IPS-18a (cell line): ENCODE measurements at regions not wholly inside any gene's neighbourhood (a gene's known extent, or its start where the extent isn't known, plus 50 kb on each side); places are given as distances from the start of the nearest gene placed in this dataset.

Experiments
- H3K27ac ChIP-seq: one replicate; pipeline ENCODE4 v1.5.1; 2013; ENCODE audit warnings: low read length
- H3K27me3 ChIP-seq: one replicate; pipeline ENCODE4 v1.6.1; 2013; ENCODE audit warnings: mild to moderate bottlenecking, low read length; ENCODE audit not compliant: control insufficient read depth, insufficient read depth
- H3K36me3 ChIP-seq: one replicate; pipeline ENCODE4 v1.6.1; 2013; ENCODE audit warnings: low read depth, low read length; ENCODE audit not compliant: control insufficient read depth
- H3K4me1 ChIP-seq: one replicate; pipeline ENCODE4 v1.6.1; 2013; ENCODE audit warnings: low read depth, low read length; ENCODE audit not compliant: control insufficient read depth
- H3K4me3 ChIP-seq: one replicate; pipeline ENCODE4 v1.5.1; 2013; ENCODE audit warnings: low read length
- H3K9ac ChIP-seq: one replicate; pipeline ENCODE4 v1.6.1; 2013; ENCODE audit warnings: mild to moderate bottlenecking, low read length, moderate library complexity
- H3K9me3 ChIP-seq: one replicate; pipeline ENCODE4 v1.6.1; 2013; ENCODE audit warnings: low read depth, low read length; ENCODE audit not compliant: control insufficient read depth

- Histone ChIP-seq H3K9ac (no peak overlapping the region), H3K4me3 (no peak overlapping the region), H3K9me3 (no peaks in the 10 kb centered on the region), H3K4me1 (peaks cover 4% of the 10 kb centered on the region), H3K27ac (no peak overlapping the region), H3K36me3 (no peaks in the 10 kb centered on the region), H3K27me3 (no peaks in the 10 kb centered on the region)
These were observed 396.8 kb upstream of the UBE2E3 start for GRCh38 chr2:180583441-180584140.

GRCh38 chr2:180579388-180579787 is 401.0 kb upstream of the UBE2E3 start:
- Histone ChIP-seq H3K27ac (no peak overlapping the region), H3K36me3 (no peaks in the 10 kb centered on the region), H3K9me3 (no peaks in the 10 kb centered on the region), H3K27me3 (no peaks in the 10 kb centered on the region), H3K9ac (no peak overlapping the region), H3K4me3 (no peak overlapping the region), H3K4me1 (peaks cover 4% of the 10 kb centered on the region)

- Histone ChIP-seq H3K9me3 (no peaks in the 10 kb centered on the region), H3K27me3 (no peaks in the 10 kb centered on the region), H3K4me1 (peaks cover under 1% of the 10 kb centered on the region)
These were observed 402.0 kb upstream of the UBE2E3 start for GRCh38 chr2:180578441-180578840.

GRCh38 chr2:180577567-180577966 is 402.8 kb upstream of the UBE2E3 start:
- H3K9ac ChIP-seq = no peak overlapping the region
- H3K27me3 ChIP-seq = no peaks in the 10 kb centered on the region
- H3K36me3 ChIP-seq = no peaks in the 10 kb centered on the region
- H3K9me3 ChIP-seq = no peaks in the 10 kb centered on the region
- H3K4me3 ChIP-seq = no peak overlapping the region
- no peaks in the 10 kb centered on the region for H3K4me1 ChIP-seq
- no peak overlapping the region for H3K27ac ChIP-seq

More at GRCh38 chr2:180578441-180578840, 402.0 kb upstream of the UBE2E3 start:
- no peak overlapping the region for H3K4me3 ChIP-seq
- H3K9ac ChIP-seq = no peak overlapping the region
- H3K27ac ChIP-seq = no peak overlapping the region
- no peaks in the 10 kb centered on the region for H3K36me3 ChIP-seq

GRCh38 chr2:180573951-180574350 is 406.5 kb upstream of the UBE2E3 start:
- no peak overlapping the region for H3K9ac ChIP-seq
- H3K27ac ChIP-seq = no peak overlapping the region
- H3K27me3 ChIP-seq = no peaks in the 10 kb centered on the region
- H3K4me1 ChIP-seq = no peaks in the 10 kb centered on the region
- no peaks in the 10 kb centered on the region for H3K9me3 ChIP-seq
- no peaks in the 10 kb centered on the region for H3K36me3 ChIP-seq
- H3K4me3 ChIP-seq = no peak overlapping the region

- Histone ChIP-seq H3K9me3 (no peaks in the 10 kb centered on the region), H3K9ac (no peak overlapping the region), H3K27me3 (no peaks in the 10 kb centered on the region), H3K4me3 (no peak overlapping the region), H3K4me1 (no peaks in the 10 kb centered on the region), H3K36me3 (no peaks in the 10 kb centered on the region), H3K27ac (no peak overlapping the region)
These were observed 408.1 kb upstream of the UBE2E3 start for GRCh38 chr2:180572346-180572745.

- H3K4me1 ChIP-seq = no peaks in the 10 kb centered on the region
- no peak overlapping the region for H3K4me3 ChIP-seq
- no peak overlapping the region for H3K27ac ChIP-seq
These were observed 408.8 kb upstream of the UBE2E3 start for GRCh38 chr2:180571559-180571958.

GRCh38 chr2:180570864-180571263 is 409.5 kb upstream of the UBE2E3 start:
- no peak overlapping the region for H3K27ac ChIP-seq
- H3K9me3 ChIP-seq = no peaks in the 10 kb centered on the region
- H3K27me3 ChIP-seq = no peaks in the 10 kb centered on the region
- H3K36me3 ChIP-seq = no peaks in the 10 kb centered on the region
- no peak overlapping the region for H3K9ac ChIP-seq
- H3K4me1 ChIP-seq = no peaks in the 10 kb centered on the region
- H3K4me3 ChIP-seq = no peak overlapping the region

More at GRCh38 chr2:180571559-180571958, 408.8 kb upstream of the UBE2E3 start:
- no peaks in the 10 kb centered on the region for H3K9me3 ChIP-seq
- no peaks in the 10 kb centered on the region for H3K36me3 ChIP-seq
- no peak overlapping the region for H3K9ac ChIP-seq
- H3K27me3 ChIP-seq = no peaks in the 10 kb centered on the region

GRCh38 chr2:180564051-180564450 is 416.4 kb upstream of the UBE2E3 start:
- H3K4me1 ChIP-seq = no peaks in the 10 kb centered on the region
- no peaks in the 10 kb centered on the region for H3K27me3 ChIP-seq
- H3K4me3 ChIP-seq = no peak overlapping the region
- H3K36me3 ChIP-seq = no peaks in the 10 kb centered on the region
- H3K9ac ChIP-seq = no peak overlapping the region
- H3K9me3 ChIP-seq = no peaks in the 10 kb centered on the region
- no peak overlapping the region for H3K27ac ChIP-seq

GRCh38 chr2:180562378-180562777 is 418.0 kb upstream of the UBE2E3 start:
- Histone ChIP-seq H3K9me3 (no peaks in the 10 kb centered on the region), H3K27ac (no peak overlapping the region), H3K9ac (no peak overlapping the region), H3K4me1 (no peaks in the 10 kb centered on the region), H3K27me3 (no peaks in the 10 kb centered on the region), H3K4me3 (no peak overlapping the region), H3K36me3 (no peaks in the 10 kb centered on the region)

GRCh38 chr2:180559771-180560170 is 420.6 kb upstream of the UBE2E3 start:
- Histone ChIP-seq H3K36me3 (no peaks in the 10 kb centered on the region), H3K27ac (no peak overlapping the region), H3K27me3 (no peaks in the 10 kb centered on the region), H3K4me3 (no peak overlapping the region), H3K4me1 (no peaks in the 10 kb centered on the region), H3K9me3 (no peaks in the 10 kb centered on the region), H3K9ac (no peak overlapping the region)

GRCh38 chr2:180559038-180559437 is 421.4 kb upstream of the UBE2E3 start:
- Histone ChIP-seq H3K4me1 (no peaks in the 10 kb centered on the region), H3K27me3 (no peaks in the 10 kb centered on the region), H3K36me3 (no peaks in the 10 kb centered on the region), H3K9ac (no peak overlapping the region), H3K27ac (no peak overlapping the region), H3K4me3 (no peak overlapping the region), H3K9me3 (no peaks in the 10 kb centered on the region)
